IMR-90 (cell line): ENCODE measurements at regions not wholly inside any gene's neighbourhood (a gene's known extent, or its start where the extent isn't known, plus 50 kb on each side); places are given as distances from the start of the nearest gene placed in this dataset.

Experiments
- CEBPB ChIP-seq: IDR thresholded peaks from 2 replicates; pipeline ENCODE4 v1.6.1; 2012; ENCODE audit warnings: low read depth, low read length, improper control_type of control experiment
- CTCF ChIP-seq: conservative IDR thresholded peaks from 2 replicates; pipeline ENCODE4 v1.5.1; 2012; ENCODE audit warnings: mild to moderate bottlenecking, low read depth, low read length, improper control_type of control experiment
- MAZ ChIP-seq: IDR thresholded peaks from 2 replicates; pipeline ENCODE4 v1.6.1; 2012; ENCODE audit warnings: low read depth, mild to moderate bottlenecking, low read length, improper control_type of control experiment, moderate library complexity, borderline replicate concordance
- MXI1 ChIP-seq: IDR thresholded peaks from 2 replicates; pipeline ENCODE4 v1.6.1; 2012; ENCODE audit warnings: low read depth, mild to moderate bottlenecking, low read length, moderate library complexity, borderline replicate concordance
- POLR2A ChIP-seq: IDR thresholded peaks from 2 replicates; pipeline ENCODE4 v1.6.1; 2012; ENCODE audit warnings: mild to moderate bottlenecking, low read depth, low read length

GRCh38 chr11:115555336-115556090, 51.3 kb upstream of the CADM1 start:
- no peak for TF ChIP-seq MAZ
- no peak for TF ChIP-seq CTCF
- TF ChIP-seq CEBPB: no peak
- TF ChIP-seq MXI1: no peak
- no peak for TF ChIP-seq POLR2A
